ENCODE measurements at regions not wholly inside any gene's neighbourhood (a gene's known extent, or its start where the extent isn't known, plus 50 kb on each side); places are given as distances from the start of the nearest gene placed in this dataset.

- in situ Hi-C loops (cut with HindIII; ENCODE audit: low pct_ligation_motif_present, low sequenced_read_pairs) = no loop called here
- DNase-seq = no peak
- Histone ChIP-seq H3K4me3 (ENCODE audit: low read depth, low read length) (no peak overlapping the region), H3K27ac (no peak overlapping the region), H3K27me3 (replicated peaks) (no peaks in the 10 kb centered on the region), H3K36me3 (replicated peaks) (no peaks in the 10 kb centered on the region)
- no peak for TF ChIP-seq CTCF (IDR thresholded peaks at IDR 0.05; ENCODE audit: low read depth, low read length, missing control alignments)
Observed at GRCh38 chr9:118109542-118109941, 405.3 kb downstream of the TLR4 start.

GRCh38 chr9:118121361-118121760, 417.2 kb downstream of the TLR4 start:
- in situ Hi-C loops (cut with HindIII; ENCODE audit: low pct_ligation_motif_present, low sequenced_read_pairs) = no loop called here
- no peak for TF ChIP-seq CTCF (IDR thresholded peaks at IDR 0.05; ENCODE audit: low read depth, low read length, missing control alignments)
- Histone ChIP-seq H3K27ac (no peak overlapping the region), H3K27me3 (replicated peaks) (no peaks in the 10 kb centered on the region), H3K36me3 (replicated peaks) (no peaks in the 10 kb centered on the region), H3K4me3 (ENCODE audit: low read depth, low read length) (no peak overlapping the region)
- DNase-seq = no peak

- Histone ChIP-seq H3K27me3 (replicated peaks) (no peaks in the 10 kb centered on the region), H3K4me3 (ENCODE audit: low read depth, low read length) (no peak overlapping the region), H3K36me3 (replicated peaks) (no peaks in the 10 kb centered on the region), H3K27ac (no peak overlapping the region)
- no peak for DNase-seq
- in situ Hi-C loops (cut with HindIII; ENCODE audit: low pct_ligation_motif_present, low sequenced_read_pairs) = no loop called here
- TF ChIP-seq CTCF (IDR thresholded peaks at IDR 0.05; ENCODE audit: low read depth, low read length, missing control alignments) = no peak
Observed at GRCh38 chr9:118128313-118128712, 424.1 kb downstream of the TLR4 start.

GRCh38 chr9:118129541-118129940, 425.3 kb downstream of the TLR4 start:
- DNase-seq = no peak
- Histone ChIP-seq H3K27ac (no peak overlapping the region), H3K4me3 (ENCODE audit: low read depth, low read length) (no peak overlapping the region), H3K36me3 (replicated peaks) (no peaks in the 10 kb centered on the region), H3K27me3 (replicated peaks) (no peaks in the 10 kb centered on the region)
- in situ Hi-C loops (cut with HindIII; ENCODE audit: low pct_ligation_motif_present, low sequenced_read_pairs) = no loop called here
- no peak for TF ChIP-seq CTCF (IDR thresholded peaks at IDR 0.05; ENCODE audit: low read depth, low read length, missing control alignments)

- in situ Hi-C loops (cut with HindIII; ENCODE audit: low pct_ligation_motif_present, low sequenced_read_pairs) = no loop called here
- no peak for TF ChIP-seq CTCF (IDR thresholded peaks at IDR 0.05; ENCODE audit: low read depth, low read length, missing control alignments)
- H3K36me3 ChIP-seq (replicated peaks) = no peaks in the 10 kb centered on the region
- no peak for DNase-seq
- H3K27me3 ChIP-seq (replicated peaks) = no peaks in the 10 kb centered on the region
- no peak overlapping the region for H3K27ac ChIP-seq
- H3K4me3 ChIP-seq (ENCODE audit: low read depth, low read length) = no peak overlapping the region
Observed at GRCh38 chr9:118148990-118149389, 444.8 kb downstream of the TLR4 start.

GRCh38 chr9:118156846-118157245, 452.6 kb downstream of the TLR4 start:
- in situ Hi-C loops (cut with HindIII; ENCODE audit: low pct_ligation_motif_present, low sequenced_read_pairs) = no loop called here

More at GRCh38 chr9:118156846-118157245, 452.6 kb downstream of the TLR4 start:
- DNase-seq = no peak
- no peak for TF ChIP-seq CTCF (IDR thresholded peaks at IDR 0.05; ENCODE audit: low read depth, low read length, missing control alignments)
- no peaks in the 10 kb centered on the region for H3K36me3 ChIP-seq (replicated peaks)
- H3K4me3 ChIP-seq (ENCODE audit: low read depth, low read length) = no peak overlapping the region
- no peak overlapping the region for H3K27ac ChIP-seq
- H3K27me3 ChIP-seq (replicated peaks) = no peaks in the 10 kb centered on the region
